Esophagus (tissue), 2 donors: ENCODE measurements at regions not wholly inside any gene's neighbourhood (a gene's known extent, or its start where the extent isn't known, plus 50 kb on each side); places are given as distances from the start of the nearest gene placed in this dataset.

Experiments used
- H3K27ac ChIP-seq, 2 donors: one replicate each; pipeline ENCODE4 v1.5.1; 2013; ENCODE audit warnings: low read depth in 2 of 2, mild to moderate bottlenecking in 2 of 2, inconsistent platforms in 1 of 2, low read length in 1 of 2, moderate library complexity in 1 of 2
- H3K27me3 ChIP-seq, 2 donors: one replicate each; pipeline ENCODE4 v1.6.1; 2013; ENCODE audit warnings: low read length in 2 of 2, control low read depth in 1 of 2, mild to moderate bottlenecking in 1 of 2; ENCODE audit not compliant: insufficient read depth in 2 of 2, control insufficient read depth in 1 of 2
- H3K36me3 ChIP-seq, 2 donors: one replicate each; pipeline ENCODE4 v1.6.1; 2013; ENCODE audit warnings: low read length in 1 of 2; ENCODE audit not compliant: control insufficient read depth in 2 of 2, insufficient read depth in 2 of 2
- H3K4me1 ChIP-seq, 2 donors: one replicate each; pipeline ENCODE4 v1.6.1; 2013; ENCODE audit warnings: low read length in 1 of 2; ENCODE audit not compliant: control insufficient read depth in 2 of 2, insufficient read depth in 2 of 2
- H3K4me3 ChIP-seq, 2 donors: one replicate each; pipeline ENCODE4 v1.5.1; 2013; ENCODE audit warnings: low read length in 2 of 2, mild to moderate bottlenecking in 2 of 2, low read depth in 1 of 2, moderate library complexity in 1 of 2
- H3K9me3 ChIP-seq, 2 donors: one replicate each; pipeline ENCODE4 v1.6.1; 2013; ENCODE audit warnings: mild to moderate bottlenecking in 2 of 2, low read depth in 1 of 2, low read length in 1 of 2, moderate library complexity in 1 of 2; ENCODE audit not compliant: control insufficient read depth in 2 of 2, insufficient read depth in 1 of 2
- WGBS, 2 donors: extraction: QIAGEN DNeasy Blood & Tissue Kit; methylation state at CpG; one replicate each; pipeline ENCODE4 v1.1.7; 2013; 5-methylcytosine and 5-hydroxymethylcytosine counted together
- donor health status: healthy with polysubstance abuse.
- donor health status: Bipolar disorder and iron deficiency.

DNA sequence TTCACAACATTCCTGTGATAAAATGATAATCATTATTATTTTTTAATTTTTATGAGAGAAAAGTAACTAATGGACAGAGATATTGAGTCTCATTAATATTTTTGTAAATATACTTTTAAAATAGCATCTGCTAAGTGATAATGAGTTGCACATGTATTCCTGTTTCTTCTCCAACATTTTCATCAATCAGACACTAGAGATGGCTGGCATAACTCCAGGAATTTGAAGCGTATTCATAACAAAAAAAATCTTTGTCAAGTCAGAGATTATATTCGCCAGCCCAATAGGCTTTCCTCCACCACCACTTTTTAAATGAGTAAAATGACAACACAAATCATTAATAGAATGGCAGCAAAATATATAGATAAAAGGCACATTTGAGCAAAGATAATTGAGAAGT, 524.0 kb upstream of the KCND2 start:
- H3K9me3 ChIP-seq, result no peaks in the 10 kb centered on the region
- no peak overlapping the region for H3K4me3 ChIP-seq
- no peaks in the 10 kb centered on the region for H3K4me1 ChIP-seq
- WGBS, 2 donors, result 37 to 48% methylated on average over 2 of the region's 2 CpGs
- H3K27me3 ChIP-seq, result no peaks in the 10 kb centered on the region
- no peak overlapping the region for H3K27ac ChIP-seq
- no peaks in the 10 kb centered on the region for H3K36me3 ChIP-seq

- no peak overlapping the region for H3K4me3 ChIP-seq
- H3K27me3 ChIP-seq, result no peaks in the 10 kb centered on the region
- H3K9me3 ChIP-seq, result no peaks in the 10 kb centered on the region
- no peaks in the 10 kb centered on the region for H3K36me3 ChIP-seq
- H3K27ac ChIP-seq, result no peak overlapping the region
- no peaks in the 10 kb centered on the region for H3K4me1 ChIP-seq
These were observed 516.3 kb upstream of the KCND2 start for GRCh38 chr7:119756687-119757086.

DNA sequence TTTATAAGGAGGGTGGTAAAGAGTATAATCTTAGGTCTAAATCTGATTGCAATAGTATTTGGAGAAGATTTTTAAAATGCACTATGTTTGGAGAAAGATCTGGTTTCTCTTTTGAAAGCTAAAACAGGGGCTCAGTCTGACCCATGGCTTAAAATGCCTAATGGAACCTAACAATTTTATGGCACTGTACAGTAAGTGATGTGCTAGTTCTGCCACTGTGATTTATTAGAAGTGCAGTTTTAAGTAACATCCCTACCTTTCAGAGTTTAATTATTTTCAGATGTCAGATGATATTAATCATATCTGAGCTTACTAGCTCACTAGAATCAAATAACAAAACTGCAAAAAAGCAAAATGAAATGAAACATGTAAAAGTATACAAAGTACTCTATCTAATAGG, 514.7 kb upstream of the KCND2 start:
- no peaks in the 10 kb centered on the region for H3K36me3 ChIP-seq
- no peak overlapping the region for H3K27ac ChIP-seq
- H3K4me1 ChIP-seq, result no peaks in the 10 kb centered on the region
- no peaks in the 10 kb centered on the region for H3K9me3 ChIP-seq
- H3K27me3 ChIP-seq, result no peaks in the 10 kb centered on the region
- no peak overlapping the region for H3K4me3 ChIP-seq

GRCh38 chr7:119761776-119762175, 511.2 kb upstream of the KCND2 start:
- Histone ChIP-seq H3K9me3 (no peaks in the 10 kb centered on the region), H3K27ac (no peak overlapping the region), H3K4me1 (no peaks in the 10 kb centered on the region), H3K4me3 (no peak overlapping the region), H3K27me3 (no peaks in the 10 kb centered on the region), H3K36me3 (no peaks in the 10 kb centered on the region)
- WGBS, 2 donors, result 69 to 71% methylated on average over 1 of the region's 1 CpG

- Histone ChIP-seq H3K9me3 (no peaks in the 10 kb centered on the region), H3K4me1 (no peaks in the 10 kb centered on the region), H3K27me3 (no peaks in the 10 kb centered on the region), H3K4me3 (no peak overlapping the region), H3K27ac (no peak overlapping the region), H3K36me3 (no peaks in the 10 kb centered on the region)
- 33 to 49% methylated on average over 2 of the region's 2 CpGs for WGBS, 2 donors
These were observed 490.7 kb upstream of the KCND2 start for GRCh38 chr7:119782286-119782685.

DNA sequence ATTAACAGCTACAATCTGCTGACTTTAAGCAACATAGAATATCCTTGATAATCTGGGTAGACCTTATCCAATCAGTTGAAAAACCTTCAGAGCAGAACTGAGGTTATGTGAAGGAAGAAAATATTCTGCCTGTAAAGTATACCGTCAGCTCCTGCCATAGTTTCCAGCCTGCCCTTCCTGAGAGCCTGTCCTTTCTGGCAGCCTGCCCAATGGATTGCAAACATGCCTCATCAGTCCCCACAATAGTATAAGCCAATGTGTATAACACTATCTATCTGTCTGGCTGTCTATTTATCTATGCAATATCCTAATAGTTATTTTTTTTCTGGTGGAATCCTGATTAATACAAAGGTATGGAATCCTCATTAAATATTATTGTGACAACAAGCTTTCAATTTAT, 489.2 kb upstream of the KCND2 start:
- no peaks in the 10 kb centered on the region for H3K9me3 ChIP-seq
- WGBS, 2 donors, result 15 to 44% methylated on average over 1 of the region's 1 CpG
- no peak overlapping the region for H3K27ac ChIP-seq
- no peak overlapping the region for H3K4me3 ChIP-seq
- no peaks in the 10 kb centered on the region for H3K27me3 ChIP-seq
- H3K36me3 ChIP-seq, result no peaks in the 10 kb centered on the region
- no peaks in the 10 kb centered on the region for H3K4me1 ChIP-seq

- Histone ChIP-seq H3K4me3 (no peak overlapping the region), H3K9me3 (no peaks in the 10 kb centered on the region), H3K27ac (no peak overlapping the region), H3K36me3 (no peaks in the 10 kb centered on the region), H3K27me3 (no peaks in the 10 kb centered on the region), H3K4me1 (no peaks in the 10 kb centered on the region)
- WGBS, 2 donors, result 78 to 79% methylated on average over 6 of the region's 6 CpGs
These were observed 470.8 kb upstream of the KCND2 start for GRCh38 chr7:119802147-119802546.

DNA sequence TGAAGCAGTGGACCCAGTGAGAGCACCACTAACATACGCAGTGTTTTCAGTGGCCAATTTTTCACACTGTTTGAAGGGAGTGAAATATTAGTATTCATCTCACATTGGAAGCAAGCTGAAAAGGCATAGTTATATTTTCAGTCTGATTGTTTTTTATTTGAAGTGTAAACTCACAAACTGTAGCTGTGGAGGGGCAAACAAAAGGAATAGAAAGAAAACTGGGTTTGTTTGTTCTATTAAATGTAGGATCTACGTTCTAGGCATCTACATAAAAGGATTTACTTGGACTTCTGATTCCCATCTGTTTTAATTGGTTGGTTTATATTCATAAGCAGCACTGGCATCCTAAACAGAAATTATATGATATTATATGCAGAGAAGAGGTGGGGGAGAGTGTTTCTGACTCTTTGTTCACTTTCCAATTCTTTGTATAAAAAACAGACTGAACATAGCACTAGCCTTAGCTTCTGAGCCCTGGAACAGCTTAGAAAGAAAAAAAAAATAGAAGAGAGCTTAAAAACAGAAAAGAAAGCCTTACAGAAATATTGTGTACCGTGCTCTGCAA, 447.8 kb upstream of the KCND2 start:
- WGBS, 2 donors, result 43 to 46% methylated on average over 3 of the region's 3 CpGs
- Histone ChIP-seq H3K36me3 (no peaks in the 10 kb centered on the region), H3K27ac (no peak overlapping the region), H3K4me1 (no peaks in the 10 kb centered on the region), H3K4me3 (no peak overlapping the region), H3K9me3 (no peaks in the 10 kb centered on the region), H3K27me3 (no peaks in the 10 kb centered on the region)

DNA sequence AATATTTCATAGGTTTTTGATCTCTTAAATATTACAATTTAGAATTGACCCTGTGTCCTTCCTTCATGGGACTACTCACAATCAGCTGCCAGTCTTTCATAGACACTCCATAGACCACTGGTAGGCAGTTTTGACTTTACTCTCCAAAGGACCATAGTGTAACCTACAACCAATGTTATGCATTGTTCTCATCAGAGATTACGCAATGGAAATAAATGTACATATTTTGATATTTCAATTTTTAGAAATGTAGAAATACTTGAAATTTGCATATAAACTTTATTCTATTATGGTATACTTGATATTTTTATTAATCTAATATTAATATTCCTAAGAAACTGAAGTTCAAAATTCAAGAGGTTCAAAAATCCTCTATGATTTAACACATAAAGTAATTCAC, 446.4 kb upstream of the KCND2 start:
- H3K9me3 ChIP-seq, result no peaks in the 10 kb centered on the region
- no peak overlapping the region for H3K4me3 ChIP-seq
- H3K36me3 ChIP-seq, result no peaks in the 10 kb centered on the region
- H3K4me1 ChIP-seq, result no peaks in the 10 kb centered on the region
- H3K27ac ChIP-seq, result no peak overlapping the region
- no peaks in the 10 kb centered on the region for H3K27me3 ChIP-seq
- WGBS, 2 donors, result 95 to 97% methylated on average over 1 of the region's 1 CpG

GRCh38 chr7:119838444-119838843, 434.5 kb upstream of the KCND2 start:
- WGBS, 2 donors, result 85 to 92% methylated on average over 6 of the region's 6 CpGs
- Histone ChIP-seq H3K36me3 (no peaks in the 10 kb centered on the region), H3K4me1 (no peaks in the 10 kb centered on the region), H3K9me3 (peaks cover 0 to 5% of the 10 kb centered on the region in 2 donors), H3K4me3 (no peak overlapping the region), H3K27me3 (no peaks in the 10 kb centered on the region), H3K27ac (no peak overlapping the region)
